Gastrocnemius medialis (tissue), 4 donors: ENCODE measurements at regions not wholly inside any gene's neighbourhood (a gene's known extent, or its start where the extent isn't known, plus 50 kb on each side); places are given as distances from the start of the nearest gene placed in this dataset.

ENCODE experiments used
- POLR2A ChIP-seq, 2 donors: fragments of 450-650 bp; IDR thresholded peaks; one replicate each; pipeline ENCODE4 v1.6.1; 2017; ENCODE audit warnings: antibody characterized with exemption in 2 of 2, mild to moderate bottlenecking in 2 of 2, moderate library complexity in 2 of 2
- TF ChIP-seq, protein P1 (sequence below), 5 experiments: fragments of 450-650 bp in 3 of 5; fragments of 200-600 bp in 2 of 5; sonication (generic) in 2 of 5; IDR thresholded peaks in 4 of 5; conservative IDR thresholded peaks in 1 of 5; 1 replicate in 4 of 5; 2 replicates in 1 of 5; pipeline ENCODE4 v1.5.1; 2016 to 2019; ENCODE audit warnings: antibody characterized with exemption in 5 of 5, mild to moderate bottlenecking in 3 of 5, moderate library complexity in 3 of 5

DNA sequence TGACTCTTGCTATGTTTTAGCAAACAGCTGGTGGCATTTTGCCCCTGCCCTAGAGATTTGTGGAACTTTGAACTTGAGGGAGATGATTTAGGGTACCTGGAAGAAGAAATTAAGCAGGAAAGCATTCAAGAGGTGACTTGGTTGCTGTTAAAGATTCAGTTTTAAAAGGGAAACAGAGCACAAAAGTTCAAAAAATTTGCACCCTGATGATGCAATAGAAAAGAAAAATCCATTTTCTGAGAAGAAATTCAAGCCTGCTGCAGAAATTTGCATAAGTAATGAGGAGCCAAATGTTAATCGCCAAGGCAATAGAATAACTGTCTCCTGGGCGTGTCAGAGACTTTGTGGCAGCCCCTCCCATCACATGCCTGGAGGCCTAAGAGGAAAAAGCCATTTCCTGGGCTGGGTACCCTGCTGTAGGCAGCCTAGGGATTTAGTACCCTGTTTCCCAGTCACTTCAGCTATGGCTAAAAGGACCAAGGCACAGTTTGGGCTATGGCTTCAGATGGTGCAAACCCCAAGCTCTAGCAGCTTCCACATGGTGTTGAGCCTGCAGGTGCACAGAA is 958.5 kb upstream of the MIR17HG start:
- TF ChIP-seq, protein P1, sequence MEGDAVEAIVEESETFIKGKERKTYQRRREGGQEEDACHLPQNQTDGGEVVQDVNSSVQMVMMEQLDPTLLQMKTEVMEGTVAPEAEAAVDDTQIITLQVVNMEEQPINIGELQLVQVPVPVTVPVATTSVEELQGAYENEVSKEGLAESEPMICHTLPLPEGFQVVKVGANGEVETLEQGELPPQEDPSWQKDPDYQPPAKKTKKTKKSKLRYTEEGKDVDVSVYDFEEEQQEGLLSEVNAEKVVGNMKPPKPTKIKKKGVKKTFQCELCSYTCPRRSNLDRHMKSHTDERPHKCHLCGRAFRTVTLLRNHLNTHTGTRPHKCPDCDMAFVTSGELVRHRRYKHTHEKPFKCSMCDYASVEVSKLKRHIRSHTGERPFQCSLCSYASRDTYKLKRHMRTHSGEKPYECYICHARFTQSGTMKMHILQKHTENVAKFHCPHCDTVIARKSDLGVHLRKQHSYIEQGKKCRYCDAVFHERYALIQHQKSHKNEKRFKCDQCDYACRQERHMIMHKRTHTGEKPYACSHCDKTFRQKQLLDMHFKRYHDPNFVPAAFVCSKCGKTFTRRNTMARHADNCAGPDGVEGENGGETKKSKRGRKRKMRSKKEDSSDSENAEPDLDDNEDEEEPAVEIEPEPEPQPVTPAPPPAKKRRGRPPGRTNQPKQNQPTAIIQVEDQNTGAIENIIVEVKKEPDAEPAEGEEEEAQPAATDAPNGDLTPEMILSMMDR (IDR thresholded peaks at IDR 0.05 in 4 of 5, conservative IDR thresholded peaks at IDR 0.05 in 1 of 5), result no peak
- no peak for TF ChIP-seq POLR2A (IDR thresholded peaks at IDR 0.05)
